Fibroblast of pulmonary artery (primary cell): ENCODE measurements at regions not wholly inside any gene's neighbourhood (a gene's known extent, or its start where the extent isn't known, plus 50 kb on each side); places are given as distances from the start of the nearest gene placed in this dataset.

Experiments used
- DNase-seq: peaks from one replicate; pipeline ENCODE4 v3.0.0-alpha.2; 2010; ENCODE audit warnings: low read depth
- H3K4me3 ChIP-seq: replicated peaks from 2 replicates; pipeline ENCODE4 v1.5.1; 2011; ENCODE audit warnings: low read depth, mild to moderate bottlenecking, control low read depth, low read length, moderate library complexity
- CTCF ChIP-seq: IDR thresholded peaks from 2 replicates; pipeline ENCODE4 v1.5.1; 2011; ENCODE audit warnings: mild to moderate bottlenecking, control low read depth, low read length, inconsistent platforms; ENCODE audit errors: missing control alignments

- no peak overlapping the region for H3K4me3 ChIP-seq
- no peak for DNase-seq
- TF ChIP-seq CTCF, result no peak
Observed at GRCh38 chr10:83941189-83941588, 198.1 kb upstream of the GHITM start.

- TF ChIP-seq CTCF, result no peak
- no peak overlapping the region for H3K4me3 ChIP-seq
- no peak for DNase-seq
Observed at GRCh38 chr10:83942410-83942809, 196.9 kb upstream of the GHITM start.

- TF ChIP-seq CTCF, result no peak
- DNase-seq, result no peak
- H3K4me3 ChIP-seq, result no peak overlapping the region
Observed at GRCh38 chr10:83943049-83943448, 196.3 kb upstream of the GHITM start.

GRCh38 chr10:83943920-83944319 is 195.4 kb upstream of the GHITM start:
- no peak overlapping the region for H3K4me3 ChIP-seq
- no peak for DNase-seq
- TF ChIP-seq CTCF, result no peak

GRCh38 chr10:83945982-83946718 is 193.2 kb upstream of the GHITM start:
- no peak overlapping the region for H3K4me3 ChIP-seq
- no peak for TF ChIP-seq CTCF
- no peak for DNase-seq

- no peak for DNase-seq
- no peak for TF ChIP-seq CTCF
- H3K4me3 ChIP-seq, result no peak overlapping the region
Observed at GRCh38 chr10:83952314-83952713, 187.0 kb upstream of the GHITM start.

- DNase-seq, result no peak
- H3K4me3 ChIP-seq, result no peak overlapping the region
- TF ChIP-seq CTCF, result no peak
Observed at GRCh38 chr10:83953589-83953988, 185.7 kb upstream of the GHITM start.
